Prostate gland (tissue), 2 donors: ENCODE measurements at regions not wholly inside any gene's neighbourhood (a gene's known extent, or its start where the extent isn't known, plus 50 kb on each side); places are given as distances from the start of the nearest gene placed in this dataset.

ENCODE experiments used
- DNase-seq: peaks from one replicate; pipeline ENCODE4 v3.0.0-alpha.2; 2019; ENCODE audit warnings: low spot score
- H3K27ac ChIP-seq, 2 donors: fragments of 200-600 bp; sonication (generic); 2 replicates each; pipeline ENCODE4 v1.5.1; 2017 to 2019
- H3K27me3 ChIP-seq: fragments of 200-600 bp; sonication (generic); replicated peaks from 2 replicates; pipeline ENCODE4 v1.5.1; 2019; ENCODE audit not compliant: insufficient read depth
- H3K36me3 ChIP-seq, 2 donors: fragments of 200-600 bp; sonication (generic); 1 replicate in 1 of 2; 2 replicates in 1 of 2; pipeline versions ENCODE4 v1.5.1 to v1.8.1; 2017 to 2019
- H3K4me1 ChIP-seq: fragments of 200-600 bp; sonication (generic); replicated peaks from 2 replicates; pipeline ENCODE4 v1.5.1; 2019
- H3K4me3 ChIP-seq, 2 donors: fragments of 200-600 bp; sonication (generic); 2 replicates each; pipeline ENCODE4 v1.5.1; 2017 to 2019
- H3K9me3 ChIP-seq: fragments of 200-600 bp; sonication (generic); 2 replicates; pipeline ENCODE4 v1.5.1; 2017
- POLR2A ChIP-seq: fragments of 450-650 bp; IDR thresholded peaks from one replicate; pipeline ENCODE4 v1.6.1; 2016; ENCODE audit warnings: antibody characterized with exemption, mild to moderate bottlenecking
- POLR2AphosphoS5 ChIP-seq: sonication (generic); formaldehyde crosslinking; IDR thresholded peaks from one replicate; pipeline ENCODE4 v1.6.1; 2017; ENCODE audit warnings: antibody characterized with exemption
- WGBS: methylation state at CpG from one replicate; pipeline ENCODE4 v1.1.5; 2018; 5-methylcytosine and 5-hydroxymethylcytosine counted together
- intact Hi-C: fragments of 100-400 bp; cut with DNase I; formaldehyde crosslinking; loops from one replicate; pipeline ENCODE4 v1.14.2; 2022
- TF ChIP-seq, protein P1 (sequence below), 4 experiments: fragments of 200-600 bp in 2 of 4; fragments of 450-650 bp in 2 of 4; sonication (generic) in 2 of 4; IDR thresholded peaks; 1 replicate in 3 of 4; 2 replicates in 1 of 4; pipeline ENCODE4 v1.5.1; 2016 to 2019; ENCODE audit warnings: antibody characterized with exemption in 4 of 4, mild to moderate bottlenecking in 2 of 4, moderate library complexity in 2 of 4

DNA sequence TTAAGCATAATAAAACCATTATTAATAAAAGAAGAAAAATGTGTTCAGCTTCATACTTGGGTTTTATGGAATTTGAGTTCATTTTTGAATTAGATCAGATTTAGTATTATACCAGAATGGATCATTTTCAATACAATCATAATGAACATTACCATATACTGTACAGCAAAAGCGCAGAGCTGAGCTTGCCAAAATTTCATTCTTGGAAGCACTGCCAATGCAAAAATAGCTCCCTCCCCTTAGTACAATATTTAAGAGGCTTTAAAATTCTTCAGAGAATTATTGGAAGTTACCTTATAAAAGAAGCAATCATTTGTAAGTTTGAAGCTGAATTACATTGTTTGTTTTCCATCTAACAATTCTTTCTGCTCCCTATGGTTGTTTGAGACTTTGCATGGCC is 938.1 kb upstream of the SLC39A10 start:
- Histone ChIP-seq H3K27me3 (no peaks in the 10 kb centered on the region), H3K9me3 (no peaks in the 10 kb centered on the region), H3K36me3 (no peaks in the 10 kb centered on the region), H3K27ac (no peak overlapping the region), H3K4me1 (no peaks in the 10 kb centered on the region), H3K4me3 (no peak overlapping the region)
- WGBS = 81% methylated on average over 1 of the region's 1 CpG
- TF ChIP-seq, protein P1, sequence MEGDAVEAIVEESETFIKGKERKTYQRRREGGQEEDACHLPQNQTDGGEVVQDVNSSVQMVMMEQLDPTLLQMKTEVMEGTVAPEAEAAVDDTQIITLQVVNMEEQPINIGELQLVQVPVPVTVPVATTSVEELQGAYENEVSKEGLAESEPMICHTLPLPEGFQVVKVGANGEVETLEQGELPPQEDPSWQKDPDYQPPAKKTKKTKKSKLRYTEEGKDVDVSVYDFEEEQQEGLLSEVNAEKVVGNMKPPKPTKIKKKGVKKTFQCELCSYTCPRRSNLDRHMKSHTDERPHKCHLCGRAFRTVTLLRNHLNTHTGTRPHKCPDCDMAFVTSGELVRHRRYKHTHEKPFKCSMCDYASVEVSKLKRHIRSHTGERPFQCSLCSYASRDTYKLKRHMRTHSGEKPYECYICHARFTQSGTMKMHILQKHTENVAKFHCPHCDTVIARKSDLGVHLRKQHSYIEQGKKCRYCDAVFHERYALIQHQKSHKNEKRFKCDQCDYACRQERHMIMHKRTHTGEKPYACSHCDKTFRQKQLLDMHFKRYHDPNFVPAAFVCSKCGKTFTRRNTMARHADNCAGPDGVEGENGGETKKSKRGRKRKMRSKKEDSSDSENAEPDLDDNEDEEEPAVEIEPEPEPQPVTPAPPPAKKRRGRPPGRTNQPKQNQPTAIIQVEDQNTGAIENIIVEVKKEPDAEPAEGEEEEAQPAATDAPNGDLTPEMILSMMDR (IDR thresholded peaks at IDR 0.05) = no peak
- TF ChIP-seq POLR2A (no peak), POLR2AphosphoS5 (no peak)
- no peak for DNase-seq
- intact Hi-C loops = no loop called here

DNA sequence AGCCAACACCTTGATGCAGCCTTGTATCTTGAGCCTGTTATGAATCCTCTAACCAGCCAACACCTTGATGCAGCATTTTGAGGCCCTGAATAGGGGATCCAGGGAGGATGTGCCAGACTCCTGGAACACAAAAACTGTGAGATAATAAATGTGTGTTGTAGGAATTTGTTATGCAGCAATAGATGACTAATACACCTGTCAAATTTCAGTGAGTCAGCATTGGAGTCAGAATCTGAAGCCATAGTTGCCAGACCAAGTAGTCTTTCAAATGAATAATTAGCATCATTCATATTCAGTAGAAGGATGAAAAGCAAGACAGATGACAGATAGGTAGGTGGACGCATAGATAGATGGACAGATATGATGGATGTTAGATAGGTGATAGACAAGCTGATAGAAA is 942.5 kb upstream of the SLC39A10 start:
- Histone ChIP-seq H3K36me3 (no peaks in the 10 kb centered on the region), H3K27me3 (no peaks in the 10 kb centered on the region), H3K27ac (no peak overlapping the region), H3K4me3 (no peak overlapping the region), H3K9me3 (no peaks in the 10 kb centered on the region), H3K4me1 (no peaks in the 10 kb centered on the region)
- intact Hi-C loops = no loop called here
- WGBS = 68% methylated on average over 1 of the region's 1 CpG
- no peak for DNase-seq
- no peak for TF ChIP-seq POLR2A
- no peak for TF ChIP-seq POLR2AphosphoS5
- TF ChIP-seq, protein P1 (IDR thresholded peaks at IDR 0.05) = no peak

DNA sequence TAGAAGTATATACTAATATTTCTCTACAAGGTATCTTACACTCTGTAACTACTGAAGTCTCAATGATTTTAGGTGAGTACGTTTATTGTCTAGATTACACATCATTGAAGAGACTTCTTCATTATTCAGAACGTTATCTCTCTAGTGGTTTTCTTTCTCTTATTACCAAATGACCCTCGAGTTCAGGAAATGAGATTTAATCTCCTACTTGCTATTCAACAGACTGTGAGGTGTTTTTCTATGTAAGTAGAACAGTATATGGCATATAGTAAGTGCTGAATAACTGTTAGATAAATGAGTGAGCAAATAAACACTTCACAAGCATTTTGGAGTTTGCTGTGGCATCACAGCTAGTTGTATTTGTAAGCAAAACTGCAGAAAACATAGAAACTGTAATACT is 947.2 kb upstream of the SLC39A10 start:
- H3K4me3 ChIP-seq = no peak overlapping the region
- no peak for DNase-seq
- no peak overlapping the region for H3K27ac ChIP-seq
- 42% methylated on average over 3 of the region's 3 CpGs for WGBS
- no peaks in the 10 kb centered on the region for H3K36me3 ChIP-seq
- H3K4me1 ChIP-seq = no peaks in the 10 kb centered on the region
- no peaks in the 10 kb centered on the region for H3K27me3 ChIP-seq
- intact Hi-C loops = no loop called here
- H3K9me3 ChIP-seq = no peaks in the 10 kb centered on the region
- TF ChIP-seq, protein P1 (IDR thresholded peaks at IDR 0.05) = no peak
- TF ChIP-seq POLR2A (no peak), POLR2AphosphoS5 (no peak)

DNA sequence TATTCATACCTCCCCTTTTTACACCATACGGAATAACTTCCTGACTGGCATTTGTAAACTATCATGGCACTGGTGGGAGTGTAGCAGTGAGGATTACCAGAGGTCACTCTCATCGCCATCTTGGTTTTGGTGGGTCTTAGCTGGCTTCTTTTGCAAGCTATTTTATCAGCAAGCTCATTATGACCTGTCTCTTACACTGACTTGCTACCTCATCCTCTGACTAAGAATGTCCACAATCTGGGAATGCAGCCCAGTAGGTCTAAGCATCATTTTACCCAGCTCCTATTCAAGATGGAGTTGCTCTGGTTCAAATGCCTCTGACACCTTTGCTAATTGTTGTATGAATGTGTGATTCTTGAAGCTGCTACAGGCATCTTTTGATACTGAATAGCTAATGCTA is 950.8 kb upstream of the SLC39A10 start:
- Histone ChIP-seq H3K36me3 (no peaks in the 10 kb centered on the region), H3K27ac (no peak overlapping the region), H3K4me3 (no peak overlapping the region), H3K27me3 (no peaks in the 10 kb centered on the region), H3K9me3 (no peaks in the 10 kb centered on the region), H3K4me1 (no peaks in the 10 kb centered on the region)
- intact Hi-C loops = no loop called here
- DNase-seq = no peak
- no peak for TF ChIP-seq POLR2A
- no peak for TF ChIP-seq POLR2AphosphoS5
- TF ChIP-seq, protein P1 (IDR thresholded peaks at IDR 0.05) = no peak
- WGBS = 94% methylated on average over 2 of the region's 2 CpGs

DNA sequence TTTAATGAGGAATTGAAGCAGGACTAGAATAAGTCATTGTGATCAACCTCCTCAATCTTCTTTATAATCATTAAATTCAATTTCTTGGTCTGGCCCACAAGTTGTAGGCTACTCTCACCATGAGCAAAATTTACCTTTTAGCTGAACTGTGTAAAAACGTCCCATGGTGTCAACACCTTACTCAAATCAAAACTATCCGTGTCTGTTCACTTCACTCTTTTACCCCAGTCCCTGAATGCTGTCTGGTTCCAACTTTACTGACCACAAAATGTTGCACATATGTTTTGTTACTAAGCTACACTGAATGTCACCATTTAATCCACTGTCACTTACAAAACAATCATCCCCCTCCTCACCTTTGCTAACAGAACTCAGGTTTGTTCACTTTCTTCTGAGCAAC is 951.6 kb upstream of the SLC39A10 start:
- DNase-seq = no peak
- H3K36me3 ChIP-seq = no peaks in the 10 kb centered on the region
- no peak for TF ChIP-seq POLR2A
- TF ChIP-seq POLR2AphosphoS5 = no peak
- TF ChIP-seq, protein P1 (IDR thresholded peaks at IDR 0.05) = no peak
- intact Hi-C loops = no loop called here
- 78% methylated on average over 2 of the region's 2 CpGs for WGBS
- no peaks in the 10 kb centered on the region for H3K9me3 ChIP-seq
- no peak overlapping the region for H3K27ac ChIP-seq
- no peaks in the 10 kb centered on the region for H3K4me1 ChIP-seq
- no peak overlapping the region for H3K4me3 ChIP-seq
- H3K27me3 ChIP-seq = no peaks in the 10 kb centered on the region
